ENCODE measurements at regions not wholly inside any gene's neighbourhood (a gene's known extent, or its start where the extent isn't known, plus 50 kb on each side); places are given as distances from the start of the nearest gene placed in this dataset.

DNA sequence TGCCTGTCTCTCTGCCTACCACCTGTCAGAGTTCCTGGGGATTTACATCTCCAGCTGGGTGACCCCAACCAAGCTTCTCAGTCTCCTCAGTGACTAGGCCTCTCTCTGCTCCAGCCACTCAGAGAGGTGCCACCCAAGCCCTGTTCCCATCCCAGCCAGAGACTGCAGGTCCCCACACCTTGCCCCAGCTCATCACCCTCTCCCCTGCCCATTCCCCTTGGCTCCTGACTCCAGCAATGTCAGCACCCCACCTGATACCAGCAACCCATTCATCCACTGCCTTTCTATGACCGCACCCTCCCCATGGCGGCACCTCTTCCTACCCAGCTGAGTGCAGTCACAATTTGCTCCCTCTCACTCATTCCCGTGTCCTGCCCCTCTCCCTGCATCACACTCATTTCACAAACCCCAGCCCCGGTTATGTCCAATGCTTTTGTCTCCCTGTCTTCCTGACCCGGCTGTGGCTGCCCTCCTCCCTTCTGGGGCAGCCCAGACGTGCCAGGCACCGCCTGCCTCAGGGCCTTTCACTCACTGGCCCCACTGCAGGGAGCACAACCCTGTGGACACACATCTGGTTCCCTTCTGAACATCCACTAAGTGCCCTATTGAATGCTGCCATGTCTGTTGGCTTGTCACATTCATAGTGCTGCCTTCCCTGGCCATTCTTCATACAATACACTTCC lies 494.8 kb upstream of the HS6ST1 start:
- TF ChIP-seq, protein P1, sequence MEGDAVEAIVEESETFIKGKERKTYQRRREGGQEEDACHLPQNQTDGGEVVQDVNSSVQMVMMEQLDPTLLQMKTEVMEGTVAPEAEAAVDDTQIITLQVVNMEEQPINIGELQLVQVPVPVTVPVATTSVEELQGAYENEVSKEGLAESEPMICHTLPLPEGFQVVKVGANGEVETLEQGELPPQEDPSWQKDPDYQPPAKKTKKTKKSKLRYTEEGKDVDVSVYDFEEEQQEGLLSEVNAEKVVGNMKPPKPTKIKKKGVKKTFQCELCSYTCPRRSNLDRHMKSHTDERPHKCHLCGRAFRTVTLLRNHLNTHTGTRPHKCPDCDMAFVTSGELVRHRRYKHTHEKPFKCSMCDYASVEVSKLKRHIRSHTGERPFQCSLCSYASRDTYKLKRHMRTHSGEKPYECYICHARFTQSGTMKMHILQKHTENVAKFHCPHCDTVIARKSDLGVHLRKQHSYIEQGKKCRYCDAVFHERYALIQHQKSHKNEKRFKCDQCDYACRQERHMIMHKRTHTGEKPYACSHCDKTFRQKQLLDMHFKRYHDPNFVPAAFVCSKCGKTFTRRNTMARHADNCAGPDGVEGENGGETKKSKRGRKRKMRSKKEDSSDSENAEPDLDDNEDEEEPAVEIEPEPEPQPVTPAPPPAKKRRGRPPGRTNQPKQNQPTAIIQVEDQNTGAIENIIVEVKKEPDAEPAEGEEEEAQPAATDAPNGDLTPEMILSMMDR (IDR thresholded peaks at IDR 0.05; ENCODE audit: insufficient read depth, low read depth, low read length): no peak
- no peak for DNase-seq (ENCODE audit: low read depth)

DNA sequence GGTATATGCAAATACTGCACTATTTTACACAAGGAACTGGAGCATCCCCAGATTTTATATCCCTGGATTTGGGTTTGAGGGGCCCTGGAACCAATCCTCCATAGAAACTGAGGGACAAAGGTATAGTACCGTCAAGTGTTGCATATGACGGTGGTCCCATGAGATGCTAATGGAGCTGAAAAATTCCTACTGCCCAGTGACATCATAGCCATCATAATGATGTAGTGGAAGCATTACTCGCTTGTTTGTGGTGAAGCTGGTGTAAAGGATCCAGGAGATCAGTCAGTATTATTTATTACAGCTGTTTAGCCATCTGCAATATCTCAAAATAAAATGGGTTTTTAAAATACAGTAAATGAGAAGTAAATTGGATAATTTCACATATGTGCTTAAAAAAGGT lies 496.6 kb upstream of the HS6ST1 start:
- no peak overlapping the region for H3K4me3 ChIP-seq (ENCODE audit: low read depth, low read length)
- TF ChIP-seq, protein P1 (IDR thresholded peaks at IDR 0.05; ENCODE audit: insufficient read depth, low read depth, low read length): no peak
- no peak for DNase-seq (ENCODE audit: low read depth)

More for the DNA sequence above, 494.8 kb upstream of the HS6ST1 start:
- H3K4me3 ChIP-seq (ENCODE audit: low read depth, low read length): no peak overlapping the region

DNA sequence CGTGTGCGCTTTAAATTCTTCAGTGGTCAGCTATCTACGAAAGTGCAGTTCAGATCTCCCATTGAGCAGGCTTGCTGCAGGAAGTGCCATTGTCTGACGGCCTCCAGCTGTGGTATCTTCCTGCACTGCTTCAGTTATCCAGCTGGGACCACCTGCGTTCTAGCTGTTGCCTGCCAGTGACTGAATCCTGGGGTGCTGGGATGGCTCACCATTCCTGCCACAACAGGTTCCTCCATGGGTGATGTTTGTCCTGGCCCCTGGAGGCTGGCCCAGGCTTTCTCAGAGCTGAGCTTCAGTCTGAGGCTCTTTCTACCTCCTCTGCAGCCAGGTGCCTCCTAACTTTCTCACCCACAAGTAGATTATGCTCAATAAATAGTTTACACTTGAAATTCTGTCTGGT lies 498.5 kb upstream of the HS6ST1 start:
- no peak for DNase-seq (ENCODE audit: low read depth)
- no peak overlapping the region for H3K4me3 ChIP-seq (ENCODE audit: low read depth, low read length)
- TF ChIP-seq, protein P1 (IDR thresholded peaks at IDR 0.05; ENCODE audit: insufficient read depth, low read depth, low read length): no peak

DNA sequence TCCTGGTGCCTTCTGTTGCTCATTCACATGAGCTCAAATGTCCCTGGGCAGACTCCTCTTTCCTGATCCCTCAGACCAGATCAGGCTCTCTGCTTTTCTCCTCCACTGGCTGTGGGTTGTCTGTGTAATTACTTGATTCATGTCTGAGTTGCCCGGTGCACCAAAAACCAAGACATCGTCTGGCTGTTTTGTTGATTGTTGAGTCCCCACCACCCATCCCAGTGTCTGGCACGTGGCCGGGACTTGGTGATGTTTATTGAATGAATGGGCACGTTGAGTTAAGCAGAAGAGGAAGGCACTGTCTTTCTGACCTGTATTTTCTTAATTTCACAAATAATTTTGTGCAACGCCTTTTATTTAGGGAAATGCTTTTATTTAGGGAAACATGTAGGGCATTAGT lies 499.1 kb upstream of the HS6ST1 start:
- TF ChIP-seq, protein P1 (IDR thresholded peaks at IDR 0.05; ENCODE audit: insufficient read depth, low read depth, low read length): no peak
- H3K4me3 ChIP-seq (ENCODE audit: low read depth, low read length): no peak overlapping the region
- no peak for DNase-seq (ENCODE audit: low read depth)

DNA sequence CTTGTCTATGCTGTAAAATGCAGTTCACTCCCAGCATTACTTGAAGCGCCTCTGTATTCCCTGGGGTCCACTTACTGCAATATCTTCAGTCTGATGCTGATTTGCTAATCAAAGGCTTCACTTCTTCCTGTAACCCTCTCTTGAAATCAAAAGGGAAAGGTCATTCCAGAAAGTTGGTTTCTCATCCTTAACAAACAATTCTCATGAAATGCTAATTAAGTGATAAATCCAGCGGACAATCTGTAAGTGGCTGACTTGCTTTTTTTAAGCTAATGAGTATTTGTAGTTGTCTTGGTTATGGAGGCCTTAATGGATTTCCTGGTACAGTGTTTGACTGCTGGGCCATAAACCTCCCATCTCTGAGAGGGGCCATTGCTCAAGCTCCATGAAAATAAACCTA lies 499.6 kb upstream of the HS6ST1 start:
- H3K4me3 ChIP-seq (ENCODE audit: low read depth, low read length): no peak overlapping the region
- no peak for DNase-seq (ENCODE audit: low read depth)
- TF ChIP-seq, protein P1 (IDR thresholded peaks at IDR 0.05; ENCODE audit: insufficient read depth, low read depth, low read length): no peak

DNA sequence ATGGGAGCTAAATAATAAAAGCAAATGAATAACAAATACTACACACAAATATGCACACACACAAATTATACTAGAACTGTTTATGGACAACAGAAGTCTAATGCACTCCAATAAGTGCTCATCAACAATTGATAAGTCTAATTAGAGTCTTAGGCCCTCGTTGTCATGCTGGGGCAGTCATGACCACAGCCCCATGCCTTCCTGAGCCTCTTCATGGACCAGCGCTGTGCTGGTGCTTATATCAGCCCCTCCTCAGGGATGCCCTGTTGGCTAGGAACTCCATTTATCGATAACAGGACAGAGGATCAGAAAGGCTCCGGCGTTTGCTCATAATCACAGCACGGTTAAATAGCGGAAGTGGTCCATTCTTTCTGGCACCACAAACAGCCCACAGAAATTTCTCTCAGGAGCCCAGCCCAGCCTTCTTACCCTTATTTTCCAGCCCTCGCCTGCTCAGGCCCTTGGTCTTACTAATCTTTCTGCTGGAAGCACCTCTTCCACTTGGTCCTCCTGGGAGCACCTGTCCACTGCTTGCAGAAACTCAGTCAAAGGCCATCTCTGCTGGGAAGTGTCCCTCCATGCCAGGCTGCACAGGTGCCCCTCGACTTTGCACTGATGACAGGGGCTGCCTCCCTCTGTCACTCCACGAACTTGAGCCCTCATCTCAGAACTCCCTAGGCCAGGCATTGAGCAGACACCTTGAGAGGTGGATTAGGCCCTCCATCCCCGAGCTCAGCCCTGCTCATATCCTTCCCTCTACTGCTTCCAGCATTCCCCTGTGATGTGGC lies 500.2 kb upstream of the HS6ST1 start:
- TF ChIP-seq, protein P1 (IDR thresholded peaks at IDR 0.05; ENCODE audit: insufficient read depth, low read depth, low read length): no peak
- H3K4me3 ChIP-seq (ENCODE audit: low read depth, low read length): no peak overlapping the region
- no peak for DNase-seq (ENCODE audit: low read depth)

All from fibroblast of villous mesenchyme (primary cell).